ENCODE measurements at regions not wholly inside any gene's neighbourhood (a gene's known extent, or its start where the extent isn't known, plus 50 kb on each side); places are given as distances from the start of the nearest gene placed in this dataset.
A peak's percentile ranks its signal among the peaks of the same experiment; 100 is the strongest.

DNA sequence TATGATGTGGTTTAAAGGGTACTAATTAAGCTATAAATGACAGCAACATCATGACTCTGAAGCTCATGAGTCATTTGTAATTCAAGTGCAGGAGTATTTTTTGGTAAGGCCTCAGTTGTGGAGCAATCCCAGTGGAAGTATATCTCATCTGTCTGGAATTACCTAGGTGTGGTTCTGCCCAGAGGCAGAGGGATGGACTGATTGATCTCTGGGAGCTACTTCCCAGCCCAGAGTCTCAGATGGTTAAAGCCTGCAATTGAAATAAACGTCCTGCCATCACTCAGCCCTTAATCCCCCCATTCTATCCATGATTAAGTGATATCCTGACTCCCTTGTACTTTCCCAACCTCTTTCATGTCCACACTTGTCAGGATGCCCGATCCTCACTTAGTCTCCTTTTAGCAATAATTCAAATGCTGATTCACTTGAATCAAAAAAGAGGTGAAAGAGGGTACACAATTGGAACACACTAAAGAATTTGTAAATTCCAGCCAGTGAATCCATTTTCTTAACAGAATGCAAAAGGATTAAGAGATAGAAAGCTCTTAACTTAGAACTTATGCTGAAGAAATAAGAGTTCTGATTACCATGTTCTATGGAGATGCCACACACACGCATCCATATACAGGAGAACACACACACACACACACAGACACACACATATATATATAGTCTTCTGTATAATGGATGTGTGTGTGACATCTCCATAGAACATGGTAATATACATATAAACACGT, 664.4 kb downstream of the NYAP2 start:
- DNase-seq, result no peak

DNA sequence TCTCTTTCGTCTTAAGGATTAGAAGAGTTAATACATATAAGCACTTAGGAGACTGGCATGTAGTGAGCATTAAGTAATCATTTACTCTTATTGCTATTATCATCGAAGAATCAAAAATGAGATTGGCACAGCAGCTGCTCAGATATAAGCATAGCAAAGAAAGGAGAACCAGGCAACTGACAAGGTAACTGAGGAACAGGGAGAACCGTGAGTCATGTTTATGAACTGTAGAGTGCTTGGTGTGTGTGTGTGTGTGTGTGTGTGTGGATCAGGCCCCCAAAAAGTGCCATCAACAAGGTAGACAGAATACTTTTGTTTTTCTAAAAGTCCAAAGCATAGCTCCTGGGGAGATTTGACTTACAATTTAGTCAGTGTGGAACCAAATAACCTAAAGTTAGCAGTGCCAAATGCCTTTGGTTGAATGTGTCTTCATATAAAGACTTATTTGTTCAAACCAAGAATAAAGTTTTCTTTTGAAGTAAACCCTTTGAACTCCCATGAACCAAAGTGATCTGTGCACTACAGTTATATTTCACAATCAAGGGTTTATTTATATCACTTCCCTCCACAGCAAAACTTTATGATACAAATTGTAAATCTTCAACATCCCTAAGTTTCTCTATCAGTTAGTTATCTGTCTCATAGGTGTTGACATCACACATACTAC, 660.6 kb downstream of the NYAP2 start:
- no peak for DNase-seq

DNA sequence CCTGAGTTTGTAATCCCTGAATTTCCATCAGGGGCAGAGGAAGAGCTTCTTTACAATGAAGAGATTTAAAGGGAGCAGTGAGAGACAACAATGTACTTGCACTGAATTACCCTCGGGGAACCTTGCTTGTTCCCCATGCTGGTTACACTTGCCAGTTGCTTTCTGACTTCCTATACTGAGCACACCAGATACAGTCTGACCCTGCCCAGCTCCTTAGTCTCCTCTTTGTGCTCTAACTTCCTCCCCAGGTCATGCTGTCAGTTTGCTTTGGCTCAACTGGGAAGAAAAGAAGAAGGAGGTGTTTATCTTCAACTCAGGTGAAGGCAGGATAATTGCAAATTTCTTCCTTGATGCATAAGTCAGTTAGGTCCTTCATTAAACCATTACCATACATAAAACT, 658.4 kb downstream of the NYAP2 start:
- DNase-seq, result no peak

DNA sequence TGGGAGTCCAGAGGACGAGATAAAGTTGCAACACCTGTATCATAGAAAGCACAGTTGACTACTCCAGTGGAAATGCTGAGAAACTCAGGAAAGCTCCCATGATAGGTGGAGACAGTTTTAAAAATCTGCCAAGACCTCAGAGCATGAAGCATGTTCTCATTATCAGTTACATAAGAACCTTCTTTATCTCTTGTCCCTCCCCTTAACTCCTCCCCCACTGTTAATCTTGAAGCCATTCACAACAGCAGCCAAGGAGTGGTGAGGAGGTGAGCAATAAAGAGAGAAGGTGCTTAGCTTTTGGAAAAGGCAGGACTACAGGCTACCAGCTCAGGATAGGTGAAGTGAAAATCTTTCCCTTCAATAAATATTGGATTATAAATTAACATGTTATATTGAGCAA, 657.9 kb downstream of the NYAP2 start:
- DNase-seq, result no peak

DNA sequence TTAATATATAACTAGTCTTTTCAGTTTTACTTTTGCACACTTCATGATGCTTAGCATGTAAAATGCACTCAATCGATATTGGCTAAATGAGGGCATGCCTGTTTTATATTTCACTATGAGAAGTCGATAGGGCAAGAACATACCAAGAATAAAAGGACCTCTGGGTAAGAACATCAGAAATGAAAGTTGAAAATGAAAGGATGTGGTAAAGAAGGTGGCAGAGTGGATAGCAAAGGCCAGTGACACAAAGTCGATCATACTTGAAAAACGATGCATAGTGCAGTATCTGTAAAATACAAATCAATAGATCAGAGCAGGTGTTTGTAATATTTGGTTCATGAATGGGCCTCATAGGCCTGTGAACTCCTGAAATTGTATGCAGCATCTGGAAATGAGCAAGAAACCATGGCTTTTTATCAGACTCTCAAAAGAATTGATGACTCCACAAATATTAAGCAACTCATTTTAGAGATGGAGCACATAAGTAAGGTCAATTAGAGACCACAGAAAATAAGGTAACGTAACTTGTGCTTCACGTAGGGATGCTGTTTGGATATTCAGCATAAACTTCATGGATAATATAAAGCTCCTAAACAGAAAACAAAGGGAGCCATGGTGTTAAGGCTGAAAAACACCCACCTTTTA, 653.4 kb downstream of the NYAP2 start:
- DNase-seq, result no peak

DNA sequence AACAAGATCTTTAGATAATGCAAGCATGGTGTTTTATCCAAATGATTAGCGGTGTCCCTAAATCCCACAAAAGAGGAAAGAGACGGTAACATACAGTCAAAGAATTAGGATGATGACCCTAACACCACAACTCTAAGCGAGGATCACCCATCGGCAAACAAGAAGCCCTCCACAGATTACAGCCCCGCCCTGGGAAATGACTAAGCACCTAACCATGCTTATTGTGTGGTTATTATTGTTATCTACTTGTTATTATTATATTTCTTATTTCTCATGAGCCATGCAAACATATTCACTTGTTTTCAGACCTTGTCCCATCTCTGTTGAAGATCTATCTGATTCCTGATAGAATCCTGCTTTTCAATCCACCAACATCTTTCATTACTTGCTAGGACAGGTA, 651.3 kb downstream of the NYAP2 start:
- DNase-seq, result no peak

DNA sequence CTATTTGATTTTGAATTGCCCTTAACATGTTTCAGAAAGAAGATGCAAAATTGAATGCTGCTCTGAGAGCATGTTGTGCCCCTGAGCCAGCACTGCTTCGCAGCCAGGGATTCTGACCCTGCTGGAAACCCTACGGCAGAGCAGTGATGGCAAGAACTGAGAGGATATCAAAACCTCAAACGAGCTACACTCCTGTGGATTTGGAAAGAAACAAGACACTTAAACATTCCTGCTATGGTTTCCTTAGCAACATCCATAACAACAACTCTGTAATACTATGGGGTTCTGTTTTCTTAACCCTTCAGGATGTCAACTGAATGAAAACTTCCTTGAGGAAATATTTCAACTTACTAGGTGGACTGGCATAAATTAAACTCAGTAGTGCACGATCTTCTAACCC, 649.1 kb downstream of the NYAP2 start:
- DNase-seq, result no peak

DNA sequence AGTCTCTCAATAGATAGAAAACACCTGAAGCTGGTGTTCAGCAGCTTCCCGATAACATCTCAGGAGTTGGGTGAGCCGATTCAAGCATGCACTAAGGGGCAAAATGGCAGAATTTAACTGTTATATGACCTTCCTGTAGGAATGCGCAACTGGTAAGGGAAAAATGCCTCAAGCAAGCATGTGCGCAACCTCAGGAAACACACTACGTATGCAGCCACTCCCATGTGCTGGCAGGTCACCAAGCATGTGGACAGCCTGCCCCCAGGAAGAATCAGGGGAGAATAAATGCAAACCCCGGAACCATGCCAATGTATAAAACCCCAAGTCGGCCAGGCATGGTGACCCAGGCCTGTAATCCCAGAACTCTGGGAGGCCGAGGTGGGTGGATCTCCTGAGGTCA, 645.6 kb downstream of the NYAP2 start:
- DNase-seq, result no peak

DNA sequence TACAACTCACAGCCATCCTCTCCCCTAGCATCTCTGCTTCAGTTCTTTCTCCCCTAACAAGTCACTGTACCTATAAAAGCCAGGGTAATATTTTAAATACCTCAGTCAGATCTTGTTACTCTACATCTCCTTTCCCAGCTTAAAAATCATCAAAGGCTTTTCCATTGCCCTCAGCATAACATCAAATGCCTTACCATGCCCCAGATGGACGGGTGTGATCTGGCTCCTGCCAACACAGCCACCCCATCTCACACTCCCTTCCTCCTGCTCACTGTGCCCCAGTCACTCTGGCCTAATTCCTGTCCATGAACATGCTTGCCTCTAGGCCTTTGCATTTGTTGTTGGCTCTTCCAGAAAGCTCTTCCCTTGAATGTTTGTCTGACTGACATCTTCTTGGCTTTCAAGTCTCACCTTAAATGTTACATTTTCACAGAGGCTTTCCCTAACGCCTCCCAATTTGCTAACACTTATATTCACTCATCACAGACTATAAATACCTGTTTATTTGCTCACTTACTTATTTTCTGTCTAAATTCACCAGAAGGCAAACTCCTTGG, 640.9 kb downstream of the NYAP2 start:
- DNase-seq, result no peak

DNA sequence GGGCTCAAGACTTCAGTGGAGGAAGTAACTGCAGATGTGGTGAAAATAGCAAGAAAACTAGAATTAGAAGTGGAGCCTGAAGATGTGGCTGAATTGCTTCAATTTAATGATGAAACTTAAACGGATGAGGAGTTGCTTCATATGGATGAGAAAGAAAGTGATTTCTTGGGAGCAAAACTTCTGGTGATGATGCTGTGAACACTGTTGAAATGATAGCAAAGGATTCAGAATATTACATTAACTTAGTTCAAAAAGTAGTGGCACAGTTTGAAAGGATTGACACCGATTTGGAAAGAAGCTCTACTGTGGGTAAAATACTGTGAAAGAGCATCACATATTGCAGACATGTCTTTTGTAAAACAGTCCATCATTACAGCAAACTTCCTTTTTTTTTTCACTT, 638.0 kb downstream of the NYAP2 start:
- no peak for DNase-seq

DNA sequence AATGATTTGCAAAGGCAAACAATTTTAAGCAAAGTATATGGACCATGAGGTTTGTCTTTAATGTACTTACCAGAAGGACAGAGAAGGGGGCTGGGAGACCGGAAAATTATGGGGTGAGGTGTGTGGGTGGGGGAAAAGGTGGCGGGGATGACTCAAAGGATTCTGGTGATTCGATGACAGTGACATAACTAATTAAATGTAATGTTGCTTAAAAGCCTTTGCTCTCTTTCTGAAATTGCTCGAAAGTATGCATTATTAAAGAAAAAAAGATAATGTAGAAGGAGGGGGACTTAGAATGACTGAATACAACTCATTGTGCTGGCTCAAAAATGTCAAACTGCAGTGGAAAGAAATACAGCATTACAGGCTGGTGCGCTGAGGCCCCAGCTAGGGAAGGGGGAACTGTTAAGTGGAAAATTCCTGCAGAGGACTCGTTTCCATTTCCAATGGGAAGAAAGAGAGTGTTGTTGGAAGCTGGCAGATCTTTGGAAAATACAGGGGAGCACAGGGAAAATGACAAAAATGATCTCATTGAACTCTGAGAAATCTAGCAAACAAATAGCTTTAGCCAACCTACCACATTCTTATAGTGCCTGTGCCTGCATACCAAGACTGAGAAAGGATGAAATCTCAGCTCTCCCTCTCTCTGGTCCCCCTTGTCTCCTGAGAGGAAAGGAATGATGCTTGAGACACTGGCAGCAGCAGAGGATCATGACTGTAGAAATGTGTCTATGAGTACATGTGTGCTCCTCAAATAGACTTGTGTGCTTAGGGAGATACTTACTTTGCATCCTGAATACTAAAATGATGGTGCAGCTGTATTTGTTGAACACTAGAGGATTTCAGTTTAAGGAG, 632.4 kb downstream of the NYAP2 start:
- DNase-seq, result peak in 1 of 4 experiments; percentile 1

DNA sequence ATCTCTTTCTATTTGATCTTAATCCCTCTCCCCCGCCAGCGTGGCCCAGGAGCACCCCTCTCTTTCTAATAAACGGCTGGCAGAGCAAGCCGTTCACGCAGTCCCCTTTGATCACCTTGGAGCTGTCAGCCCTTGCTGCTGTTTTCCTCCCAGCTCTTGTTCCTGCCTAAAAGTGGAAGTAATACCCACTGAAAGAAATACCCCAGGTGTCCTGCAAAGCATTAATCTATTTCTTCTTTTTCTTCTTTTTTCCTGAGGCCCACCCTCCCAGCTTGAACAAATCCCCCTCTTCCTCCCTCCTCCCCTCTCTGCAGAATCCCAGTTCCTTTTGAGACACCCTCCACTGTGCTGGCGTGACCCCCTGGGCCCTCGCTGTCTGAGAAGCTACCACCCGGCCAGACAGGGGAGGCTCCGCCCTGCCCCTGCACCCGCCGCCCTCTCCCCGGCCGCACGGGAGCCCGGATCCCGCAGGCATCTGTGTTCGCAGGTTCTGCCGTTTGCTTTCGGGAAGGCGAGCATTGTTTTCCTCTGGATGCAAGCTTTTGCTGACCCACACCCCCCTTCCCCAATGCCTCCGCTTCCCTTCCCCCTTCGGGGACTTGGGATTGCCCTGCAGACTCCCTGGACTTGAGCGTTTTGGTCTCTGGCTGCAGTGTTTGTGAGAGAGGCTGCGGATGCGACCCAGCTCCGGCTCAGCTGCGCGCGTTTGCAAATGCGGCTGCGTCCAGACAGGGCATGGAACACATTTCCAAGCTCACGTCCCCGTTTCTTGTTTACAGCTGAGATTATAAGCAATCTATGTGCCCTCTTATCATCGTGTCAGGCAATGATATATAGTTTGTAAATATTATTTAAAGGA, 631.5 kb downstream of the NYAP2 start:
- DNase-seq, result no peak

DNA sequence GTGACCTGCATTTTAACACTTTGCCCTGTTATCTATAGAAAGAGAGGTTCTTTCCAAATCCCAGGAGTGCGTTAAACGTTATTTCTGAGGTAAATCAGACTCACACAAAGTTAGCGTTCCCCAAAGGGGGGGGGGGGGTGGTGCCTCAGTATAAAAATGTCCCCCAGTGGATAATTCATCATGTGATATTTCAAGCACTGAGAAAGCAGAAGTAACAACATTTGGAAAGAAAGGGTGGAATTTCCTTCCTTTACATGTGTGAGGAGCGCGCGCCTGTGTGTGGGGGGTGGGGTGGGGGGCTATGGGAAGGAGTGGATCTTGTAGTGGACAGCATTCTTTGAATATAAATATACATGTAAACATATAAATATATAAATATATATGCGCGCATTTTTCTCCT, 630.9 kb downstream of the NYAP2 start:
- DNase-seq, result no peak

DNA sequence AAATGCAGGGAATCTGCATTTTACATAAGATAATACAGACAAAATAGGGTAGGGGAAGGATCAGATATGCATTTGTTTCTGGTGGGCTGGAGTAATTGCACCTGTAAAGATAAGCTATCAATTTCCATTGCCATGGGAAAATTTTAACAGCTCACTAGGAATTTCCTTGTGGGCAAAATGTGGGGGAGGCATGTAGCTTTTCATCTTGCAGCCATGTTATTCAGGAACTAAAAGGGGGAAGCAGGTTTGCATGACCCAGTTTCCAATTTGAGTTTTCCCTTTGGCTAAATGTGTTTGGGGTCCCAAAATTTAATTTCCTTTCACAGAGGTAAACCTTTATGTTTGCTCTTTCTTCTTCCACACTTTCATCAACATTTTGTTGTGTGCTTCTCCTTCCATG, 624.4 kb downstream of the NYAP2 start:
- no peak for DNase-seq

DNA sequence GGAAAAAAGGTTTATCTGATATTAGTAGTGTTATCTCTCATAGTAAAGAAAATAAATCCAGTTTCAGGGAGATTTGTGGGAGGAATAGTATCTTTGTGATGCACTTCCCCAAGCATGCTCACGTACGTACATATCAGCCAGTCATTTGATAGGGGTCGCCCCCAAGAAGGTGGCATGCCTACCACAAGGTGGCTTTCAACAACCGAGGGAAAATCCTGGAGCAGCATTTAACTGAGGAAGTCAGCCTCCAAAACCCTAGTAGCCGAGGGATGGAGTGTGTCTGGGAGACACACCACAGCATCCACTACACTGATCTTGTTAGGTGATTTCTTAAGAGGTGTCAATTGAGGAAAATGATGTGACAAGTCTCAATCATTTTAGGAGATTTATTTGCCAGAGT, 623.9 kb downstream of the NYAP2 start:
- DNase-seq, result no peak

DNA sequence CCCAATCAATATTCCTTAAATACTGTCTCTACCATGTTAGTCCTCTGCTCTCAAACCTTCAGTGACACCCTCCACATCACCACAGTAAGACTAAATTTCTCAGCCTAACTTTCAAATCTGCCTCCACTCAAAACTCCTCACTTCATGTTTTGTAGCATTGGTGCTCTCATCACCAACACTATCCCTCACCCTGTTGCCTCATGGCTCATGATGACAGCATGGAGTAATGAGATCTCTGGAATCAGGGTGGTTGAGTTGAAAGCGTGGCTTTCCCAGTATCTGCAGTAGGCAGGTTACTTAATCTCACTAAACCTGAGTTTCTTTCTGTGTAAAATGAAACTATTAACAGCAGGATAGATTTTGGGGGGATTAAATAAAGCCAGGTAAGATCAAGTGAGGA, 621.4 kb downstream of the NYAP2 start:
- no peak for DNase-seq

DNA sequence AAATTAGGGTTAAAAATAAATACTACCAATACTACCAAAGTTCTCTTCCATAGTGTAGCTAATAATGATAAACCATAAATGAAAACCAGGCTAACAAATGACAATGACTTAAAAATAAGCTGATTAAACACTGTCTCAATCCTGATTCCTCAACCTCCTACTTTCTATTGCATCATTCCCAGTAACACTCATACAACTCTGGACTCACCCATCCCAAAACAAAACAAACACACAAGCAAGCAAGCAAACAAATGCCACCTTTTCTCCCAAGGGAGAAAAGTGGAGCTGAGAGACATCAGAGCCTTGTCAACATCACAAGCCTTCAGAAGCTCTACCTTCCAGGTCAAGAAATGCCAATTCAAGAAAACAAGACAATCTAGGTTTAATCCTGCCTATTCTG, 620.7 kb downstream of the NYAP2 start:
- DNase-seq, result no peak

DNA sequence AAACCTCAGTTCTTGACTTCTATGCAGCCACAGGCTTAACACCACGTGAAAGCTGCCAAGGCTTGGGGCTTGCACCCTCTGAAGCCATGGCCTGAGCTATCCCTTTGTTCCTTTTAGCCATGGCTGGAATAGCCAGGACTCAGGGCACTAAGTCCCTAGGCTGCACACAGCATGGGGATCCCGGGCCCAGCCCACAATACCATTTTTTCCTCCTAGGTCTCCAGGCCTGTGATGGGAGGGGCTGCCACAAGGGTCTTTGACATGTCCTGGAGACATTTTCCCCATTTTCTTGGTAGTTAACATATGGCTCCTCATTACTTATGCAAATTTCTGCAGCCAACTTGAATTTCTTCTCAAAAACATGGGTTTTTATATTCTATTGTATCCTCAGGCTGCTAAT, 619.1 kb downstream of the NYAP2 start:
- DNase-seq, result no peak

DNA sequence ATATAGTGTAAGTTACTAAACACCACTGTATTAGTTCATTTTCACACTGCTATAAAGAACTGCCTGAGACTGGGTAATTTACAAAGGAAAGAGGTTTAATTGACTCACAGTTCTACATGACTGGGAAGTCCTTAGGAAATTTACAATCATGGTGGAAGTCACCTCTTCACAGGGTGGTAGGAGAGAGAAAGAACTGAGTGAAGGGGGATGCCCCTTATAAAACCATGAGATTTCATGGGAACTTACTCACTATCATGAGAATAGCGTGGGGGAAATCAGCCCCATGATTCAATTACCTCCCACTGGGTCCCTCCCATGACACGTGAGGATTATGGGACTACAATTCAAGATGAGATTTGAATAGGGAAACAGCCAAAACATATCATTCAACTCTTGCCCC, 618.0 kb downstream of the NYAP2 start:
- no peak for DNase-seq

DNA sequence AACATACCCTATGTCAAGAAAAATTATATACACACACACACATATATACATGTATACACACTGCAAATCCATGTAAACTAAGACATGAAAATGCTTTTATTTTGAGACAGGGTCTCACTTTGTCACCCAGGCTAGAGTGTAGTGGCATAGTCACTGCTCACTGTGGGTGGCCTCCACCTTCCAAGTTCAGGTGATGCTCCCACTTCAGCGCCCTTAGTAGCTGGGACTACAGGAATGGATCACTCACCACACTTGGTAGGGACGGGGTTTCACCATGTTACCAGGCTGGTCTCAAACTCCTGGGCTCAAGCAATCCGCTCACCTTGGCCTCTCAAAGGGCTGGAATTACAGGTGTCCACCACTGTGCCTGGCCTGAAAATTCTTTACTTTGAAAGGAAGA, 617.6 kb downstream of the NYAP2 start:
- DNase-seq, result no peak

DNA sequence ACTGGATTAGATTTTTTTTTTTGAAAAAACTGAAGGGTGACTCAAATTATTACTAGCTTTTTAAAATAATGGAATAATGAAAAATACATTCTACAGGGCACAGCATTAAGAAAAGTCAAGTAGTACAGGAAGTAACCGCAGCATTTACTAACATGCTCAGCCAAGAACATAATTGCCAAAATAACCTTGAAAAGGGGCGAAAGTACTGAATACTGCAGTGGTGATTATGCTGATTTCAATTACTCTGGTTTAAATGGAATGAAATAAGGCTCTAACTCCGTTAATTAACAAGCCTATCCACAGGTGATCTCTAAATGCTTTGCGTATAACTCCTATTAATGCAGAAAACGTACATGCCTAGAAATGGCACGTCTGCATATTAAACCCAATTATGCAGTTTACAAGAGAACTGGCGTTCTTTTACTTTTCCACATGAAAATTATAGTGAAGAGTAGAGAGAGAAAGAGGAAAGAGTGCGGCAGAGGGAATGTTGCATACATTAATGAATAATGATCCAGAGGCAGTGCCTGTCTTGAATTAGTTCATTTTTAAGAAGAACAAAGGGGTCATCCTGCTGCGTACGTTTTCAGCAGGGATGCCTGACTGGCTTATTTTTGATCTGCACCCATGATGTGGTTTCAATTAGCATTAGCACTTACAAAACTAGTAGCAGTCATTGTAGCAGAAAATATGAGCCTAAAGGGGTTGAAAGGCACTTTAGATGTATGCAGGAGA, 612.4 kb downstream of the NYAP2 start:
- DNase-seq, result no peak

Measured in activated CD4-positive, CD25-positive, alpha-beta regulatory T cell (primary cell).